ENCODE measurements at regions not wholly inside any gene's neighbourhood (a gene's known extent, or its start where the extent isn't known, plus 50 kb on each side); places are given as distances from the start of the nearest gene placed in this dataset.

- intact Hi-C loops (cut with DNase I): no loop called here
- DNase-seq (no peak), ATAC-seq (ENCODE audit: low FRiP score) (no peak)
- no peak overlapping the region for H3K4me3 ChIP-seq (ENCODE audit: low read length in 2 of 2)
- WGBS, 2 donors: 86 to 92% methylated on average over 1 of the region's 1 CpG
- H3K9me3 ChIP-seq (ENCODE audit: control insufficient read depth, low read length): peaks cover 2% of the 10 kb centered on the region
- H3K27ac ChIP-seq (ENCODE audit: low read depth in 1 of 2, low read length in 2 of 2): no peak overlapping the region
- H3K4me1 ChIP-seq (ENCODE audit: control insufficient read depth in 1 of 2, insufficient read depth in 2 of 2, low read length in 2 of 2): no peaks in the 10 kb centered on the region
- no peaks in the 10 kb centered on the region for H3K27me3 ChIP-seq (ENCODE audit: control insufficient read depth in 1 of 2, insufficient read depth in 2 of 2, low read length in 1 of 2)
- no peaks in the 10 kb centered on the region for H3K36me3 ChIP-seq (ENCODE audit: control insufficient read depth in 1 of 2, insufficient read depth in 2 of 2, low read length in 1 of 2)
Measured at GRCh38 chr3:27844052-27844675, 122.0 kb upstream of the EOMES start.

- Histone ChIP-seq H3K27ac (ENCODE audit: low read depth in 1 of 2, low read length in 2 of 2) (no peak overlapping the region), H3K36me3 (ENCODE audit: control insufficient read depth in 1 of 2, insufficient read depth in 2 of 2, low read length in 1 of 2) (peaks cover 0 to 1% of the 10 kb centered on the region in 2 donors), H3K4me3 (ENCODE audit: low read length in 2 of 2) (no peak overlapping the region), H3K4me1 (ENCODE audit: control insufficient read depth in 1 of 2, insufficient read depth in 2 of 2, low read length in 2 of 2) (no peaks in the 10 kb centered on the region), H3K27me3 (ENCODE audit: control insufficient read depth in 1 of 2, insufficient read depth in 2 of 2, low read length in 1 of 2) (no peaks in the 10 kb centered on the region), H3K9me3 (ENCODE audit: control insufficient read depth, low read length) (no peaks in the 10 kb centered on the region)
- DNase-seq (no peak), ATAC-seq (ENCODE audit: low FRiP score) (no peak)
- intact Hi-C loops (cut with DNase I): no loop called here
- 40 to 43% methylated on average over 6 of the region's 6 CpGs for WGBS, 2 donors
Measured at GRCh38 chr3:27847697-27848096, 125.6 kb upstream of the EOMES start.

- Histone ChIP-seq H3K4me3 (ENCODE audit: low read length in 2 of 2) (no peak overlapping the region), H3K9me3 (ENCODE audit: control insufficient read depth, low read length) (no peaks in the 10 kb centered on the region), H3K27me3 (ENCODE audit: control insufficient read depth in 1 of 2, insufficient read depth in 2 of 2, low read length in 1 of 2) (no peaks in the 10 kb centered on the region), H3K36me3 (ENCODE audit: control insufficient read depth in 1 of 2, insufficient read depth in 2 of 2, low read length in 1 of 2) (peaks cover 0 to 1% of the 10 kb centered on the region in 2 donors), H3K4me1 (ENCODE audit: control insufficient read depth in 1 of 2, insufficient read depth in 2 of 2, low read length in 2 of 2) (no peaks in the 10 kb centered on the region), H3K27ac (ENCODE audit: low read depth in 1 of 2, low read length in 2 of 2) (no peak overlapping the region)
- DNase-seq (no peak), ATAC-seq (ENCODE audit: low FRiP score) (no peak)
- 72 to 74% methylated on average over 1 of the region's 1 CpG for whole genome bisulfite sequencing, 2 donors
- intact Hi-C loops (cut with DNase I): no loop called here
Measured at GRCh38 chr3:27848826-27849225, 126.7 kb upstream of the EOMES start.

GRCh38 chr3:27859821-27860220, 137.7 kb upstream of the EOMES start:
- Histone ChIP-seq H3K27me3 (ENCODE audit: control insufficient read depth in 1 of 2, insufficient read depth in 2 of 2, low read length in 1 of 2) (no peaks in the 10 kb centered on the region), H3K4me3 (ENCODE audit: low read length in 2 of 2) (no peak overlapping the region), H3K9me3 (ENCODE audit: control insufficient read depth, low read length) (no peaks in the 10 kb centered on the region), H3K27ac (ENCODE audit: low read depth in 1 of 2, low read length in 2 of 2) (no peak overlapping the region), H3K36me3 (ENCODE audit: control insufficient read depth in 1 of 2, insufficient read depth in 2 of 2, low read length in 1 of 2) (no peaks in the 10 kb centered on the region), H3K4me1 (ENCODE audit: control insufficient read depth in 1 of 2, insufficient read depth in 2 of 2, low read length in 2 of 2) (no peaks in the 10 kb centered on the region)
- DNase-seq (no peak), ATAC-seq (ENCODE audit: low FRiP score) (no peak)
- 88 to 100% methylated on average over 1 of the region's 1 CpG for WGBS, 2 donors
- intact Hi-C loops (cut with DNase I): no loop called here

GRCh38 chr3:27861046-27862036, 139.2 kb upstream of the EOMES start:
- no peaks in the 10 kb centered on the region for H3K27me3 ChIP-seq (ENCODE audit: control insufficient read depth in 1 of 2, insufficient read depth in 2 of 2, low read length in 1 of 2)
- DNase-seq (no peak), ATAC-seq (ENCODE audit: low FRiP score) (no peak)
- no peaks in the 10 kb centered on the region for H3K36me3 ChIP-seq (ENCODE audit: control insufficient read depth in 1 of 2, insufficient read depth in 2 of 2, low read length in 1 of 2)
- H3K27ac ChIP-seq (ENCODE audit: low read depth in 1 of 2, low read length in 2 of 2): no peak overlapping the region
- 53 to 60% methylated on average over 6 of the region's 6 CpGs for WGBS, 2 donors
- H3K4me1 ChIP-seq (ENCODE audit: control insufficient read depth in 1 of 2, insufficient read depth in 2 of 2, low read length in 2 of 2): no peaks in the 10 kb centered on the region
- no peak overlapping the region for H3K4me3 ChIP-seq (ENCODE audit: low read length in 2 of 2)
- H3K9me3 ChIP-seq (ENCODE audit: control insufficient read depth, low read length): no peaks in the 10 kb centered on the region
- intact Hi-C loops (cut with DNase I): no loop called here

GRCh38 chr3:27865731-27866130, 143.6 kb upstream of the EOMES start:
- Histone ChIP-seq H3K27ac (ENCODE audit: low read depth in 1 of 2, low read length in 2 of 2) (no peak overlapping the region), H3K36me3 (ENCODE audit: control insufficient read depth in 1 of 2, insufficient read depth in 2 of 2, low read length in 1 of 2) (no peaks in the 10 kb centered on the region), H3K4me1 (ENCODE audit: control insufficient read depth in 1 of 2, insufficient read depth in 2 of 2, low read length in 2 of 2) (no peaks in the 10 kb centered on the region), H3K4me3 (ENCODE audit: low read length in 2 of 2) (no peak overlapping the region), H3K27me3 (ENCODE audit: control insufficient read depth in 1 of 2, insufficient read depth in 2 of 2, low read length in 1 of 2) (no peaks in the 10 kb centered on the region), H3K9me3 (ENCODE audit: control insufficient read depth, low read length) (peaks cover 3% of the 10 kb centered on the region)
- DNase-seq: no peak
- intact Hi-C loops (cut with DNase I): no loop called here
- no peak for ATAC-seq (ENCODE audit: low FRiP score)

- no peaks in the 10 kb centered on the region for H3K4me1 ChIP-seq (ENCODE audit: control insufficient read depth in 1 of 2, insufficient read depth in 2 of 2, low read length in 2 of 2)
- H3K4me3 ChIP-seq (ENCODE audit: low read length in 2 of 2): no peak overlapping the region
- no peak overlapping the region for H3K27ac ChIP-seq (ENCODE audit: low read depth in 1 of 2, low read length in 2 of 2)
- H3K27me3 ChIP-seq (ENCODE audit: control insufficient read depth in 1 of 2, insufficient read depth in 2 of 2, low read length in 1 of 2): no peaks in the 10 kb centered on the region
- ATAC-seq (ENCODE audit: low FRiP score): no peak
- no peaks in the 10 kb centered on the region for H3K36me3 ChIP-seq (ENCODE audit: control insufficient read depth in 1 of 2, insufficient read depth in 2 of 2, low read length in 1 of 2)
- DNase-seq: no peak
- intact Hi-C loops (cut with DNase I): no loop called here
- peaks cover 3% of the 10 kb centered on the region for H3K9me3 ChIP-seq (ENCODE audit: control insufficient read depth, low read length)
Measured at GRCh38 chr3:27869152-27869551, 147.0 kb upstream of the EOMES start.

GRCh38 chr3:27877061-27878013, 155.2 kb upstream of the EOMES start:
- no peak for ATAC-seq (ENCODE audit: low FRiP score)
- H3K4me1 ChIP-seq (ENCODE audit: control insufficient read depth in 1 of 2, insufficient read depth in 2 of 2, low read length in 2 of 2): peaks cover 0 to 3% of the 10 kb centered on the region in 2 donors
- intact Hi-C loops (cut with DNase I): no loop called here
- no peaks in the 10 kb centered on the region for H3K36me3 ChIP-seq (ENCODE audit: control insufficient read depth in 1 of 2, insufficient read depth in 2 of 2, low read length in 1 of 2)
- DNase-seq: no peak
- H3K27me3 ChIP-seq (ENCODE audit: control insufficient read depth in 1 of 2, insufficient read depth in 2 of 2, low read length in 1 of 2): no peaks in the 10 kb centered on the region
- no peak overlapping the region for H3K27ac ChIP-seq (ENCODE audit: low read depth in 1 of 2, low read length in 2 of 2)
- no peaks in the 10 kb centered on the region for H3K9me3 ChIP-seq (ENCODE audit: control insufficient read depth, low read length)
- H3K4me3 ChIP-seq (ENCODE audit: low read length in 2 of 2): no peak overlapping the region
- 44 to 48% methylated on average over 7 of the region's 7 CpGs for WGBS, 2 donors

All from aorta (tissue), 5 donors.